HFFc6 (cell line): ENCODE measurements at regions not wholly inside any gene's neighbourhood (a gene's known extent, or its start where the extent isn't known, plus 50 kb on each side); places are given as distances from the start of the nearest gene placed in this dataset.
A peak's percentile ranks its signal among the peaks of the same experiment; 100 is the strongest.

Experiments
- DNase-seq: peaks from one replicate; pipeline ENCODE4 v3.0.0-alpha.2; 2018
- H3K27ac Mint-ChIP-seq: 2 replicates; pipeline ENCODE4 v1.8.0; 2020; ENCODE audit warnings: mild to moderate bottlenecking, mixed read lengths
- H3K27me3 Mint-ChIP-seq: 2 replicates; pipeline ENCODE4 v1.8.0; 2021; ENCODE audit warnings: mild to moderate bottlenecking, moderate library complexity, mixed read lengths; ENCODE audit not compliant: insufficient read depth
- H3K36me3 Mint-ChIP-seq: 2 replicates; pipeline ENCODE4 v1.8.0; 2021; ENCODE audit warnings: low read depth, mixed read lengths
- H3K4me1 Mint-ChIP-seq: 2 replicates; pipeline ENCODE4 v1.8.0; 2020; ENCODE audit warnings: low read depth, mixed read lengths
- H3K4me3 Mint-ChIP-seq: 2 replicates; pipeline ENCODE4 v1.8.0; 2020; ENCODE audit warnings: mild to moderate bottlenecking, moderate library complexity, mixed read lengths
- H3K9me3 Mint-ChIP-seq: 2 replicates; pipeline ENCODE4 v1.8.0; 2020; ENCODE audit warnings: mild to moderate bottlenecking, mixed read lengths
- TF ChIP-seq, protein P1 (sequence below): fragments of 200-600 bp; sonication (generic); IDR thresholded peaks from 2 replicates; pipeline ENCODE4 v1.5.0; 2021; ENCODE audit warnings: antibody characterized with exemption, mild to moderate bottlenecking

- H3K4me3 Mint-ChIP-seq, result no peak overlapping the region
- no peaks in the 10 kb centered on the region; the same call in 1 of the 2 replicates for H3K9me3 Mint-ChIP-seq
- TF ChIP-seq, protein P1, sequence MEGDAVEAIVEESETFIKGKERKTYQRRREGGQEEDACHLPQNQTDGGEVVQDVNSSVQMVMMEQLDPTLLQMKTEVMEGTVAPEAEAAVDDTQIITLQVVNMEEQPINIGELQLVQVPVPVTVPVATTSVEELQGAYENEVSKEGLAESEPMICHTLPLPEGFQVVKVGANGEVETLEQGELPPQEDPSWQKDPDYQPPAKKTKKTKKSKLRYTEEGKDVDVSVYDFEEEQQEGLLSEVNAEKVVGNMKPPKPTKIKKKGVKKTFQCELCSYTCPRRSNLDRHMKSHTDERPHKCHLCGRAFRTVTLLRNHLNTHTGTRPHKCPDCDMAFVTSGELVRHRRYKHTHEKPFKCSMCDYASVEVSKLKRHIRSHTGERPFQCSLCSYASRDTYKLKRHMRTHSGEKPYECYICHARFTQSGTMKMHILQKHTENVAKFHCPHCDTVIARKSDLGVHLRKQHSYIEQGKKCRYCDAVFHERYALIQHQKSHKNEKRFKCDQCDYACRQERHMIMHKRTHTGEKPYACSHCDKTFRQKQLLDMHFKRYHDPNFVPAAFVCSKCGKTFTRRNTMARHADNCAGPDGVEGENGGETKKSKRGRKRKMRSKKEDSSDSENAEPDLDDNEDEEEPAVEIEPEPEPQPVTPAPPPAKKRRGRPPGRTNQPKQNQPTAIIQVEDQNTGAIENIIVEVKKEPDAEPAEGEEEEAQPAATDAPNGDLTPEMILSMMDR, result no peak
Measured at GRCh38 chr2:198376677-198377076, 572.3 kb downstream of the PLCL1 start.

GRCh38 chr2:198375083-198375410, 570.7 kb downstream of the PLCL1 start:
- Mint-ChIP-seq H3K36me3 (no peaks in the 10 kb centered on the region), H3K9me3 (no peaks in the 10 kb centered on the region; the same call in 1 of the 2 replicates), H3K27ac (no peak overlapping the region), H3K4me1 (no peaks in the 10 kb centered on the region), H3K4me3 (no peak overlapping the region), H3K27me3 (peaks cover 7% of the 10 kb centered on the region)
- TF ChIP-seq, protein P1, result no peak
- no peak for DNase-seq

More at GRCh38 chr2:198376677-198377076, 572.3 kb downstream of the PLCL1 start:
- no peak overlapping the region for H3K27ac Mint-ChIP-seq
- H3K4me1 Mint-ChIP-seq, result no peaks in the 10 kb centered on the region
- no peak for DNase-seq
- H3K36me3 Mint-ChIP-seq, result no peaks in the 10 kb centered on the region
- H3K27me3 Mint-ChIP-seq, result peaks cover 7% of the 10 kb centered on the region

DNA sequence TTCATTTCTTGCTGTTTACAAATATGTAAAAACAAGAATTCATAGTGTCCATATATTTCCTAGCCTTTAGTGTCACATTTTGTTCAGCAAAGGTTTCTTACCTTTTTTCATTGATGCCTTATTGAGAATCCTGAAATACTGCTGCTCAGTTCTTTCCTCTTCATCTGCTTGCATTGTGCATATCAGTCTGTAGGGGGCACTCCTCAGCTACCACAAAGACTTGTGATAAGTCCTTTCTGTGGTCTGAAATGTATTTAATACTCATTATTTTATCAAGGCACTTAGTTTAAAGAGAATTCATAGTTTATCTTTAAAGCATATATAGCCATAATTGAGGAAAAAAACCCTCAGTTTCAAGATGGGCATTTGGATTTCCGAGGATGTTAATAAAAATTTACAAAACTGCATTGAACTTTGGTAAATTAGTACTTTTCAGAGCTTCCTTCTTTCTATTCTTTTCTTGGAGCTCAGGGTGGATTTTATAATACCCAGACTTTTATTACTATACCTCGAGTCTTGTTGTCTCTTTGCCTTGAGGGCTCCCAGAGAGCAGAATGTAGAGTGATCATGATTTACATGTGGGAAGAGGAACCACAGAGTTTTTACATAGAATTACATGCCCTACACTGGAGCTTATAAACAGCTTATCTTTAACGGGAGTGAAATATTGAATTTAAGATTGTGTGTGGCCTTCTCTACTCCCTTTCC, 570.1 kb downstream of the PLCL1 start:
- DNase-seq, result peak; percentile 61
- Mint-ChIP-seq H3K27ac (no peak overlapping the region), H3K4me1 (no peaks in the 10 kb centered on the region), H3K9me3 (no peaks in the 10 kb centered on the region; the same call in 1 of the 2 replicates), H3K27me3 (peaks cover 7% of the 10 kb centered on the region), H3K36me3 (no peaks in the 10 kb centered on the region), H3K4me3 (no peak overlapping the region)
- TF ChIP-seq, protein P1, result peak; percentile 84

GRCh38 chr2:198371921-198372543, 567.6 kb downstream of the PLCL1 start:
- Mint-ChIP-seq H3K27me3 (peaks cover 7% of the 10 kb centered on the region), H3K27ac (peak overlapping the region; percentile 81), H3K9me3 (no peaks in the 10 kb centered on the region), H3K4me3 (peak overlapping the region; percentile 89), H3K4me1 (no peaks in the 10 kb centered on the region), H3K36me3 (no peaks in the 10 kb centered on the region)
- DNase-seq, result peak; percentile 35
- TF ChIP-seq, protein P1, result no peak

DNA sequence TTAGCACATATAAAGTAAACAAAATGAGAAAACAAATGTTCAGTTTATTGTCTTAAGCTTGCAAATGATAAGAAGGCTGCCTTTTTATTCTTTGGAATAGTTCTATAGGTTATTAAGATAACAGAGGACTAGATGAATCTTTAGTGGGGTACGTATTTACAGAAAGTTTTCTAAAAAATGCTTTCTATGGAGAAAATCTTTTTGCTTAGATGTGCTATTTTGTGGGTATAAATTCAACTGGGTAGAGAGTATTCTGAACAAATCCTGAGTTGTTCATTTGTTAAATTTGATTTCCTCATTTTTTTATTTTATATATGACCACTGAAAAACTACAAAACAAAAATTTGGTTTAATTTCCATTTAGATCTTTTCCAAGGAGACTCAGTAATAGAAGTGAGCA, 566.9 kb downstream of the PLCL1 start:
- no peak for DNase-seq
- H3K4me1 Mint-ChIP-seq, result no peaks in the 10 kb centered on the region
- H3K36me3 Mint-ChIP-seq, result no peaks in the 10 kb centered on the region
- H3K27ac Mint-ChIP-seq, result peak overlapping the region; percentile 81; the same call in 1 of the 2 replicates
- H3K27me3 Mint-ChIP-seq, result peaks cover 5% of the 10 kb centered on the region; the same call in 1 of the 2 replicates
- H3K4me3 Mint-ChIP-seq, result peak overlapping the region; percentile 89
- TF ChIP-seq, protein P1, result no peak
- no peaks in the 10 kb centered on the region for H3K9me3 Mint-ChIP-seq
